Thyroid gland (tissue), 4 donors: ENCODE measurements at regions not wholly inside any gene's neighbourhood (a gene's known extent, or its start where the extent isn't known, plus 50 kb on each side); places are given as distances from the start of the nearest gene placed in this dataset.

ENCODE experiments used
- CTCF ChIP-seq, 6 experiments: fragments of 200-600 bp in 3 of 6; fragments of 450-650 bp in 3 of 6; sonication (generic) in 3 of 6; IDR thresholded peaks; one replicate each; pipeline ENCODE4 v1.5.1; 2016 to 2019; ENCODE audit warnings: antibody characterized with exemption in 6 of 6, mild to moderate bottlenecking in 2 of 6, inconsistent platforms in 1 of 6, moderate library complexity in 1 of 6
- POLR2A ChIP-seq, 2 donors: fragments of 450-650 bp; IDR thresholded peaks; one replicate each; pipeline ENCODE4 v1.6.1; 2017; ENCODE audit warnings: antibody characterized with exemption in 2 of 2, mild to moderate bottlenecking in 2 of 2, moderate library complexity in 1 of 2

GRCh38 chr4:71214578-71214977 is 124.2 kb upstream of the SLC4A4 start:
- no peak for TF ChIP-seq CTCF (IDR thresholded peaks at IDR 0.05)
- no peak for TF ChIP-seq POLR2A (IDR thresholded peaks at IDR 0.05)
